Upper lobe of left lung (tissue), 6 donors: ENCODE measurements at regions not wholly inside any gene's neighbourhood (a gene's known extent, or its start where the extent isn't known, plus 50 kb on each side); places are given as distances from the start of the nearest gene placed in this dataset.
A peak's percentile ranks its signal among the peaks of the same experiment; 100 is the strongest.

Experiments
- ATAC-seq, 2 donors: fragments of 200-7000 bp; cut with Tn5 transposase; one replicate each; pipeline ENCODE4 v1.9.1; 2022; ENCODE audit warnings: mild to moderate bottlenecking in 2 of 2, moderate library complexity in 2 of 2; ENCODE audit not compliant: low FRiP score in 2 of 2
- DNase-seq, 2 donors: peaks; one replicate each; pipeline ENCODE4 v3.0.0-alpha.2; 2019 to 2020
- H3K27ac ChIP-seq, 4 donors: fragments of 200-600 bp; sonication (generic); one replicate each; pipeline ENCODE4 v1.5.1; 2016 to 2019
- H3K27me3 ChIP-seq, 4 donors: fragments of 200-600 bp; sonication (generic); one replicate each; pipeline ENCODE4 v1.5.1; 2017 to 2019
- H3K36me3 ChIP-seq, 4 donors: fragments of 200-600 bp; sonication (generic); one replicate each; pipeline ENCODE4 v1.5.1; 2016 to 2019
- H3K4me1 ChIP-seq, 4 donors: fragments of 200-600 bp; sonication (generic); one replicate each; pipeline ENCODE4 v1.5.1; 2018 to 2019
- H3K4me3 ChIP-seq, 4 donors: fragments of 200-600 bp; sonication (generic); one replicate each; pipeline ENCODE4 v1.5.1; 2017 to 2019; ENCODE audit warnings: mild to moderate bottlenecking in 2 of 4, moderate library complexity in 1 of 4
- H3K9me3 ChIP-seq, 4 donors: fragments of 200-600 bp; sonication (generic); one replicate each; pipeline ENCODE4 v1.5.1; 2018 to 2019
- CTCF ChIP-seq, 6 experiments: fragments of 450-650 bp in 4 of 6; fragments of 200-600 bp in 2 of 6; sonication (generic) in 2 of 6; IDR thresholded peaks; one replicate each; pipeline ENCODE4 v1.5.1; 2016 to 2019; ENCODE audit warnings: antibody characterized with exemption in 6 of 6
- EP300 ChIP-seq, 4 donors: sonication (generic); formaldehyde crosslinking; IDR thresholded peaks; one replicate each; pipeline ENCODE4 v1.5.1; 2017; ENCODE audit warnings: antibody characterized with exemption in 4 of 4, control low read depth in 2 of 4
- POLR2A ChIP-seq, 4 donors: fragments of 450-650 bp; IDR thresholded peaks; one replicate each; pipeline ENCODE4 v1.5.1; 2016 to 2017; ENCODE audit warnings: antibody characterized with exemption in 4 of 4, mild to moderate bottlenecking in 2 of 4
- POLR2AphosphoS5 ChIP-seq, 2 donors: sonication (generic); formaldehyde crosslinking; IDR thresholded peaks; one replicate each; pipeline ENCODE4 v1.5.1; 2017; ENCODE audit warnings: antibody characterized with exemption in 2 of 2
- WGBS, 2 donors: methylation state at CpG; one replicate each; pipeline ENCODE4 v1.1.5; 2017 to 2018; 5-methylcytosine and 5-hydroxymethylcytosine counted together
- donor health status: DM: no; HTN: no; CAD: no; lungs with moderate emphysema.
- donor health status: DM: no; HTN: yes; CAD: no; lungs with severe emphysema.

- Histone ChIP-seq H3K9me3 (no peaks in the 10 kb centered on the region), H3K4me3 (no peak overlapping the region), H3K27ac (no peak overlapping the region), H3K27me3 (no peaks in the 10 kb centered on the region), H3K4me1 (no peaks in the 10 kb centered on the region), H3K36me3 (no peaks in the 10 kb centered on the region)
- DNase-seq = no peak
- WGBS, 2 donors = 89 to 97% methylated on average over 1 of the region's 1 CpG
- no peak for TF ChIP-seq EP300 (IDR thresholded peaks at IDR 0.05)
- TF ChIP-seq POLR2A (IDR thresholded peaks at IDR 0.05) = no peak
- TF ChIP-seq POLR2AphosphoS5 (IDR thresholded peaks at IDR 0.05) = no peak
- no peak for TF ChIP-seq CTCF (IDR thresholded peaks at IDR 0.05)
- ATAC-seq = no peak
These were observed 673.7 kb downstream of the DIPK2A start for GRCh38 chr3:144645300-144645699.

GRCh38 chr3:144650380-144650779 lies 678.8 kb downstream of the DIPK2A start:
- WGBS, 2 donors = 91 to 93% methylated on average over 5 of the region's 5 CpGs
- Histone ChIP-seq H3K4me3 (no peak overlapping the region), H3K27ac (no peak overlapping the region), H3K27me3 (no peaks in the 10 kb centered on the region), H3K4me1 (no peaks in the 10 kb centered on the region), H3K9me3 (no peaks in the 10 kb centered on the region), H3K36me3 (no peaks in the 10 kb centered on the region)
- DNase-seq (no peak), ATAC-seq (no peak)
- no peak for TF ChIP-seq CTCF (IDR thresholded peaks at IDR 0.05)
- TF ChIP-seq POLR2AphosphoS5 (IDR thresholded peaks at IDR 0.05) = no peak
- TF ChIP-seq POLR2A (IDR thresholded peaks at IDR 0.05) = no peak
- no peak for TF ChIP-seq EP300 (IDR thresholded peaks at IDR 0.05)

- no peak for DNase-seq
- 45 to 49% methylated on average over 2 of the region's 2 CpGs for WGBS, 2 donors
These were observed 681.0 kb downstream of the DIPK2A start for GRCh38 chr3:144652573-144652972.

GRCh38 chr3:144655423-144655822 lies 683.8 kb downstream of the DIPK2A start:
- TF ChIP-seq POLR2AphosphoS5 (IDR thresholded peaks at IDR 0.05) (no peak), POLR2A (IDR thresholded peaks at IDR 0.05) (no peak)
- Histone ChIP-seq H3K4me1 (no peaks in the 10 kb centered on the region), H3K27ac (no peak overlapping the region), H3K36me3 (no peaks in the 10 kb centered on the region), H3K4me3 (no peak overlapping the region), H3K27me3 (no peaks in the 10 kb centered on the region), H3K9me3 (no peaks in the 10 kb centered on the region)
- WGBS, 2 donors = 69 to 71% methylated on average over 1 of the region's 1 CpG
- ATAC-seq (no peak), DNase-seq (no peak)

More at GRCh38 chr3:144652573-144652972, 681.0 kb downstream of the DIPK2A start:
- TF ChIP-seq CTCF (IDR thresholded peaks at IDR 0.05) (no peak), POLR2A (IDR thresholded peaks at IDR 0.05) (no peak), EP300 (IDR thresholded peaks at IDR 0.05) (no peak), POLR2AphosphoS5 (IDR thresholded peaks at IDR 0.05) (no peak)
- no peak overlapping the region for H3K4me3 ChIP-seq
- no peaks in the 10 kb centered on the region for H3K4me1 ChIP-seq
- no peaks in the 10 kb centered on the region for H3K27me3 ChIP-seq
- no peak overlapping the region for H3K27ac ChIP-seq
- no peak for ATAC-seq
- no peaks in the 10 kb centered on the region for H3K36me3 ChIP-seq
- no peaks in the 10 kb centered on the region for H3K9me3 ChIP-seq

- H3K4me3 ChIP-seq = no peak overlapping the region
- ATAC-seq = peak in 1 of 2 donors; percentile 66
These were observed 688.6 kb downstream of the DIPK2A start for GRCh38 chr3:144660186-144660585.

More at GRCh38 chr3:144660186-144660585, 688.6 kb downstream of the DIPK2A start:
- no peak for TF ChIP-seq POLR2AphosphoS5 (IDR thresholded peaks at IDR 0.05)
- TF ChIP-seq EP300 (IDR thresholded peaks at IDR 0.05) = no peak
- TF ChIP-seq CTCF (IDR thresholded peaks at IDR 0.05) = no peak
- no peak for TF ChIP-seq POLR2A (IDR thresholded peaks at IDR 0.05)
- H3K36me3 ChIP-seq = no peaks in the 10 kb centered on the region
- no peaks in the 10 kb centered on the region for H3K27me3 ChIP-seq
- WGBS, 2 donors = 78 to 82% methylated on average over 1 of the region's 1 CpG
- H3K27ac ChIP-seq = no peak overlapping the region
- H3K4me1 ChIP-seq = no peaks in the 10 kb centered on the region
- DNase-seq = no peak
- peaks cover 0 to under 1% (median 0%) of the 10 kb centered on the region in 4 donors for H3K9me3 ChIP-seq
